Endothelial cell of umbilical vein (primary cell): ENCODE measurements at regions not wholly inside any gene's neighbourhood (a gene's known extent, or its start where the extent isn't known, plus 50 kb on each side); places are given as distances from the start of the nearest gene placed in this dataset.
A peak's percentile ranks its signal among the peaks of the same experiment; 100 is the strongest.

ENCODE experiments used
- BruUV-seq: library from RNA; stranded (reverse); fragments of 400-500 nt; replicated peaks from 2 replicates; lab custom pipeline; 2021; lab: Mats Ljungman, UMichigan
- CTCF ChIA-PET: fragments of 300-600, 350-600 bp; sonication (Branson Sonifier 250); formaldehyde crosslinking; loops from one replicate; lab custom pipeline; 2021; ENCODE audit warnings: antibody characterized with exemption, inconsistent platforms; lab: Charles Lee
- POLR2A ChIA-PET: fragments of 300-600, 350-600 bp; sonication (Branson Sonifier 250); formaldehyde crosslinking; loops from one replicate; lab custom pipeline; 2021; ENCODE audit warnings: antibody characterized with exemption, inconsistent platforms; lab: Charles Lee
- DNase-seq: peaks from one replicate; pipeline ENCODE4 v3.0.0-alpha.2; 2011; ENCODE audit warnings: low read depth, low spot score
- FAIRE-seq: peaks from 2 replicates; lab custom pipeline; 2011; peaks lifted over from hg19 to GRCh38; lab: Jason Lieb, UNC
- H2AFZ ChIP-seq: 2 replicates; pipeline ENCODE4 v1.6.0; 2012; ENCODE audit warnings: low read depth, low read length, control low read depth, inconsistent platforms
- H3K27ac ChIP-seq: 2 replicates; pipeline ENCODE4 v1.5.1; 2011; ENCODE audit warnings: low read depth, mild to moderate bottlenecking, control low read depth, low read length, moderate library complexity; ENCODE audit not compliant: insufficient read depth
- H3K27me3 ChIP-seq, 2 experiments: 2 replicates each; pipeline versions ENCODE4 v1.6.0 to v1.6.1; 2011; ENCODE audit warnings: low read length in 2 of 2, mixed read lengths in 1 of 2; ENCODE audit not compliant: control insufficient read depth in 2 of 2, insufficient read depth in 2 of 2
- H3K36me3 ChIP-seq, 2 experiments: 2 replicates in 1 of 2; 3 replicates in 1 of 2; pipeline ENCODE4 v1.5.1; 2011; ENCODE audit warnings: low read length in 2 of 2, mild to moderate bottlenecking in 1 of 2, moderate library complexity in 1 of 2; ENCODE audit not compliant: control insufficient read depth in 2 of 2, insufficient read depth in 2 of 2; ENCODE audit errors: extremely low read depth in 1 of 2
- H3K4me1 ChIP-seq: 3 replicates; pipeline ENCODE4 v1.5.1; 2011; ENCODE audit warnings: mild to moderate bottlenecking, low read length; ENCODE audit not compliant: control insufficient read depth, insufficient read depth; ENCODE audit errors: extremely low read depth
- H3K4me2 ChIP-seq: 2 replicates; pipeline ENCODE4 v1.6.1; 2011; ENCODE audit warnings: low read length, control low read depth, mixed read lengths; ENCODE audit not compliant: insufficient read depth
- H3K4me3 ChIP-seq, 3 experiments: fragments of 200-600 bp in 1 of 3; sonication (generic), shearing (Covaris generic) in 1 of 3; replicated peaks in 1 of 3; 2 replicates each; pipeline ENCODE4 v1.5.1; 2011 to 2016; ENCODE audit warnings: control low read depth in 3 of 3, low read length in 3 of 3, mild to moderate bottlenecking in 2 of 3, inconsistent platforms in 1 of 3, low read depth in 1 of 3, moderate library complexity in 1 of 3; ENCODE audit not compliant: insufficient read depth in 1 of 3
- H3K79me2 ChIP-seq: 2 replicates; pipeline ENCODE4 v1.6.0; 2012; ENCODE audit warnings: low read length, inconsistent platforms; ENCODE audit not compliant: control insufficient read depth, insufficient read depth
- H3K9ac ChIP-seq: replicated peaks from 2 replicates; pipeline ENCODE3; 2011; ENCODE audit warnings: low read length, control low read depth; ENCODE audit not compliant: insufficient read depth; ENCODE audit errors: extremely low read depth
- H3K9me1 ChIP-seq: replicated peaks from 3 replicates; pipeline ENCODE4 v1.6.0; 2011; ENCODE audit warnings: mild to moderate bottlenecking, low read length; ENCODE audit not compliant: control insufficient read depth, insufficient read depth; ENCODE audit errors: extremely low read depth
- H3K9me3 ChIP-seq: replicated peaks from 2 replicates; pipeline ENCODE4 v1.5.1; 2012; ENCODE audit warnings: low read length, inconsistent platforms; ENCODE audit not compliant: control insufficient read depth, insufficient read depth
- H4K20me1 ChIP-seq: replicated peaks from 2 replicates; pipeline ENCODE3; 2011; ENCODE audit warnings: mild to moderate bottlenecking, low read length; ENCODE audit not compliant: control insufficient read depth, insufficient read depth; ENCODE audit errors: extremely low read depth
- EZH2 ChIP-seq: IDR thresholded peaks from 2 replicates; pipeline ENCODE4 v1.6.1; 2012; ENCODE audit warnings: borderline replicate concordance, low read depth, mild to moderate bottlenecking, moderate library complexity, low read length, inconsistent platforms; ENCODE audit not compliant: severe bottlenecking
- GATA2 ChIP-seq: IDR thresholded peaks from 2 replicates; pipeline ENCODE4 v1.7.0; 2011; ENCODE audit warnings: low read depth, mild to moderate bottlenecking, moderate library complexity, mixed read lengths, low read length; ENCODE audit not compliant: insufficient read length, insufficient read depth
- JUN ChIP-seq: IDR thresholded peaks from 2 replicates; pipeline ENCODE4 v1.6.1; 2011; ENCODE audit warnings: borderline replicate concordance, low read depth; ENCODE audit not compliant: insufficient read length, insufficient read depth
- MYC ChIP-seq: IDR thresholded peaks from one replicate; pipeline ENCODE4 v1.6.1; 2011; ENCODE audit warnings: mild to moderate bottlenecking, low read depth, low read length
- POLR2A ChIP-seq: IDR thresholded peaks from 2 replicates; pipeline ENCODE4 v1.6.1; 2012; ENCODE audit warnings: low read depth, mild to moderate bottlenecking, control low read depth, low read length
- POLR2AphosphoS5 ChIP-seq: IDR thresholded peaks from 2 replicates; pipeline ENCODE4 v1.6.1; 2012; ENCODE audit warnings: low read depth, mild to moderate bottlenecking, control low read depth, low read length, moderate library complexity; ENCODE audit not compliant: insufficient read depth
- dilution Hi-C: fragments of 300-500 bp; cut with MboI; formaldehyde crosslinking; loops from one replicate; pipeline ENCODE4 v1.15.0; 2019; ENCODE audit warnings: low sequenced_read_pairs; ENCODE audit not compliant: extremely low pct_ligation_motif_present
- intact Hi-C: fragments of 100-400 bp; cut with micrococcal nuclease; formaldehyde crosslinking; loops from one replicate; pipeline ENCODE4 v1.10.0; 2022
- TF ChIP-seq, protein P1 (sequence below), 2 donors: IDR thresholded peaks; 1 replicate in 1 of 2; 2 replicates in 1 of 2; pipeline ENCODE4 v1.5.1; 2011; ENCODE audit warnings: low read length in 2 of 2, mild to moderate bottlenecking in 2 of 2, moderate library complexity in 2 of 2, control low read depth in 1 of 2, inconsistent platforms in 1 of 2, low read depth in 1 of 2; ENCODE audit not compliant: insufficient read depth in 1 of 2; ENCODE audit errors: extremely low read depth in 1 of 2

DNA sequence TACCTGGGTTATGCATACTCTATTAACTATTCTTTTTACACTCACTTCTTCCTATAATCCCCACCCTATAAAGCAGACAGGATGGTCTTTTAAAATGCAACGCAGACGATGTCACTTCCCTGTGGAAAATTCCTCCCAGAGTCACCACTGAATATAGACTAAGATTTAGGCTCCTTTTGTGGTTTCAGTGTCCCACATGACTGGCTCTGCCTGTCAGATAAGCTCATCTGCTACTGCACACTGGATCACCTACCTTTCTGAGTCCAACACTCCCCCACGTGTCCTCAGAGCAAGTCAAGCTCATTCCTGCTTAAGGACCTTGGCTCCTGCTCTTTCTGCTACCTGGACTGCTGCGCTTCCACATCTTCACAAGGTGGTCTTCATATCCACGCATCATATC, 73.0 kb upstream of the SIPA1L2 start:
- Histone ChIP-seq H3K4me2 (no peak overlapping the region), H3K36me3 (no peaks in the 10 kb centered on the region), H2AFZ (no peak overlapping the region), H3K4me1 (peaks cover 13% of the 10 kb centered on the region), H4K20me1 (no peaks in the 10 kb centered on the region), H3K27ac (no peak overlapping the region), H3K79me2 (no peaks in the 10 kb centered on the region), H3K9ac (no peak overlapping the region), H3K4me3 (no peak overlapping the region), H3K27me3 (no peaks in the 10 kb centered on the region), H3K9me3 (no peaks in the 10 kb centered on the region), H3K9me1 (no peaks in the 10 kb centered on the region)
- intact Hi-C loops: no loop called here
- FAIRE-seq (no peak), DNase-seq (no peak)
- no peak for TF ChIP-seq POLR2A
- TF ChIP-seq EZH2: no peak
- dilution Hi-C loops: no loop called here
- ChIA-PET CTCF (interaction anchor here (0.9 kb wide), 1 partner anchor 13 kb away, joined by 3 read pairs; no protein-coding TSS in a partner anchor), POLR2A (no interaction called here)
- BruUV-seq: no TSS peak

DNA sequence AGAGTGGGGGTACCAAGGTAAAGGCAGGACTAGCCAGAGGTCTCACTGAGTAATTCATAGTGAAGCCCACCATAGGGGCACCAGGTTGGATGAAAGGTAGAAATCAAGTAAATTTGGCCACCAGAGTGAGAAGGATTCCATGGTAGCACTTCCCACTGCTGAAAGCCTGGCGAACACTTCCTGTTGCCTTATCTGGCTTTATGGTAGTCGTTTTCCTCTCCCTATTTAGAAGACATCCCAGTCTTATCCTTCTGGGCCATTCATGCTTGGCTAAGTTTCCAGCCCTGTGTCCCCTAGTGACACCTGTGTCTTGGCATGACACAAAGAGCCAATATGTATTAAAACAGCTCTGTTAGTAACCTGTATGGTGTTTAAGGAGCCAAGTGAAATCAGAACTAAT, 74.3 kb upstream of the SIPA1L2 start:
- intact Hi-C loops: loop anchor here (1.0 kb wide), 1 partner anchor 18 kb away; no protein-coding TSS in a partner anchor
- no peak for FAIRE-seq
- no peak overlapping the region for H3K9ac ChIP-seq
- no peaks in the 10 kb centered on the region for H3K27me3 ChIP-seq
- H3K9me3 ChIP-seq: no peaks in the 10 kb centered on the region
- dilution Hi-C loops: no loop called here
- ChIA-PET CTCF (interaction anchor here (0.9 kb wide), 1 partner anchor 29 kb away, joined by 3 read pairs; no protein-coding TSS in a partner anchor), POLR2A (no interaction called here)
- H3K36me3 ChIP-seq: no peaks in the 10 kb centered on the region
- BruUV-seq: no TSS peak
- H3K4me1 ChIP-seq: peaks cover 15% of the 10 kb centered on the region
- H3K9me1 ChIP-seq: no peaks in the 10 kb centered on the region
- H3K4me3 ChIP-seq: no peak overlapping the region
- no peaks in the 10 kb centered on the region for H4K20me1 ChIP-seq
- H3K27ac ChIP-seq: peak overlapping the region; percentile 27
- H3K4me2 ChIP-seq: peak overlapping the region; percentile 34
- peak overlapping the region; percentile 92 for H2AFZ ChIP-seq
- no peak for DNase-seq
- H3K79me2 ChIP-seq: no peaks in the 10 kb centered on the region
- TF ChIP-seq POLR2AphosphoS5 (no peak), MYC (no peak), EZH2 (no peak), POLR2A (no peak), JUN (no peak), GATA2 (no peak)
- TF ChIP-seq, protein P1, sequence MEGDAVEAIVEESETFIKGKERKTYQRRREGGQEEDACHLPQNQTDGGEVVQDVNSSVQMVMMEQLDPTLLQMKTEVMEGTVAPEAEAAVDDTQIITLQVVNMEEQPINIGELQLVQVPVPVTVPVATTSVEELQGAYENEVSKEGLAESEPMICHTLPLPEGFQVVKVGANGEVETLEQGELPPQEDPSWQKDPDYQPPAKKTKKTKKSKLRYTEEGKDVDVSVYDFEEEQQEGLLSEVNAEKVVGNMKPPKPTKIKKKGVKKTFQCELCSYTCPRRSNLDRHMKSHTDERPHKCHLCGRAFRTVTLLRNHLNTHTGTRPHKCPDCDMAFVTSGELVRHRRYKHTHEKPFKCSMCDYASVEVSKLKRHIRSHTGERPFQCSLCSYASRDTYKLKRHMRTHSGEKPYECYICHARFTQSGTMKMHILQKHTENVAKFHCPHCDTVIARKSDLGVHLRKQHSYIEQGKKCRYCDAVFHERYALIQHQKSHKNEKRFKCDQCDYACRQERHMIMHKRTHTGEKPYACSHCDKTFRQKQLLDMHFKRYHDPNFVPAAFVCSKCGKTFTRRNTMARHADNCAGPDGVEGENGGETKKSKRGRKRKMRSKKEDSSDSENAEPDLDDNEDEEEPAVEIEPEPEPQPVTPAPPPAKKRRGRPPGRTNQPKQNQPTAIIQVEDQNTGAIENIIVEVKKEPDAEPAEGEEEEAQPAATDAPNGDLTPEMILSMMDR (IDR thresholded peaks at IDR 0.05; ENCODE audit: extremely low read depth in 1 of 2, insufficient read depth in 1 of 2, low read depth in 1 of 2, low read length in 2 of 2): no peak
